CD14-positive monocyte (primary cell): ENCODE measurements at regions not wholly inside any gene's neighbourhood (a gene's known extent, or its start where the extent isn't known, plus 50 kb on each side); places are given as distances from the start of the nearest gene placed in this dataset.

Experiments used
- DNase-seq, 3 donors: peaks; one replicate each; pipeline ENCODE4 v3.0.0-alpha.2; 2011 to 2022
- H2AFZ ChIP-seq: 2 replicates; pipeline ENCODE4 v1.6.0; 2012; ENCODE audit warnings: mild to moderate bottlenecking, low read depth, low read length, inconsistent platforms; ENCODE audit not compliant: insufficient read depth, poor library complexity, severe bottlenecking
- H3K27ac ChIP-seq, 2 donors: 1 replicate in 1 of 2; 2 replicates in 1 of 2; pipeline ENCODE4 v1.5.1; 2012 to 2013; ENCODE audit warnings: low read length in 2 of 2, control low read depth in 1 of 2, inconsistent platforms in 1 of 2, low read depth in 1 of 2, mild to moderate bottlenecking in 1 of 2
- H3K27me3 ChIP-seq, 2 donors: one replicate each; pipeline versions ENCODE4 v1.6.0 to v1.6.1; 2011 to 2013; ENCODE audit warnings: low read length in 2 of 2; ENCODE audit not compliant: control insufficient read depth in 2 of 2, insufficient read depth in 2 of 2
- H3K36me3 ChIP-seq, 2 donors: replicated peaks in 1 of 2; 1 replicate in 1 of 2; 2 replicates in 1 of 2; pipeline versions ENCODE4 v1.5.1 to v1.6.1; 2012 to 2013; ENCODE audit warnings: low read length in 2 of 2, control low read depth in 1 of 2, inconsistent platforms in 1 of 2, mild to moderate bottlenecking in 1 of 2; ENCODE audit not compliant: insufficient read depth in 2 of 2, control insufficient read depth in 1 of 2
- H3K4me1 ChIP-seq, 2 donors: 1 replicate in 1 of 2; 2 replicates in 1 of 2; pipeline versions ENCODE4 v1.5.1 to v1.6.1; 2012 to 2013; ENCODE audit warnings: low read length in 2 of 2, control low read depth in 1 of 2, inconsistent platforms in 1 of 2, mild to moderate bottlenecking in 1 of 2, moderate library complexity in 1 of 2; ENCODE audit not compliant: insufficient read depth in 2 of 2, control insufficient read depth in 1 of 2
- H3K4me2 ChIP-seq: replicated peaks from 2 replicates; pipeline ENCODE3; 2012; ENCODE audit warnings: low read length, moderate library complexity, mild to moderate bottlenecking; ENCODE audit not compliant: poor library complexity, severe bottlenecking; ENCODE audit errors: extremely low read depth
- H3K4me3 ChIP-seq, 3 experiments: fragments of 200-600 bp in 1 of 3; sonication (generic) in 1 of 3; replicated peaks in 1 of 3; 1 replicate in 2 of 3; 2 replicates in 1 of 3; pipeline ENCODE4 v1.5.1; 2011 to 2013; ENCODE audit warnings: low read length in 3 of 3, mild to moderate bottlenecking in 3 of 3, control low read depth in 2 of 3, low read depth in 2 of 3, inconsistent platforms in 1 of 3, moderate library complexity in 1 of 3
- H3K79me2 ChIP-seq: 2 replicates; pipeline ENCODE4 v1.6.0; 2012; ENCODE audit warnings: mild to moderate bottlenecking, control low read depth, inconsistent platforms, low read length, moderate library complexity; ENCODE audit not compliant: insufficient read depth
- H3K9ac ChIP-seq: 2 replicates; pipeline ENCODE4 v1.6.0; 2017; ENCODE audit warnings: low read length, mild to moderate bottlenecking; ENCODE audit not compliant: insufficient read depth, poor library complexity, severe bottlenecking
- H3K9me3 ChIP-seq, 2 donors: replicated peaks in 1 of 2; 1 replicate in 1 of 2; 2 replicates in 1 of 2; pipeline versions ENCODE4 v1.5.1 to v1.6.1; 2012 to 2013; ENCODE audit warnings: low read length in 2 of 2, control low read depth in 1 of 2; ENCODE audit not compliant: control insufficient read depth in 1 of 2, insufficient read depth in 1 of 2
- H4K20me1 ChIP-seq: 2 replicates; pipeline ENCODE4 v1.6.0; 2012; ENCODE audit warnings: mild to moderate bottlenecking, low read length, control low read depth, moderate library complexity; ENCODE audit not compliant: insufficient read depth
- H3K27ac Mint-ChIP-seq, 7 donors: one replicate each; pipeline ENCODE4 v1.8.0; 2020; ENCODE audit warnings: mild to moderate bottlenecking in 7 of 7, mixed read lengths in 7 of 7, moderate library complexity in 6 of 7, inconsistent platforms in 2 of 7
- H3K27me3 Mint-ChIP-seq, 3 donors: one replicate each; pipeline ENCODE4 v1.8.0; 2021 to 2022; ENCODE audit warnings: low read depth in 3 of 3, mild to moderate bottlenecking in 3 of 3, mixed read lengths in 3 of 3, moderate library complexity in 3 of 3, inconsistent platforms in 1 of 3
- H3K36me3 Mint-ChIP-seq, 2 donors: one replicate each; pipeline ENCODE4 v1.8.0; 2020; ENCODE audit warnings: mixed read lengths in 2 of 2, inconsistent platforms in 1 of 2, mild to moderate bottlenecking in 1 of 2
- H3K4me1 Mint-ChIP-seq: one replicate; pipeline ENCODE4 v1.8.0; 2020; ENCODE audit warnings: mild to moderate bottlenecking, mixed read lengths
- H3K4me3 Mint-ChIP-seq, 2 donors: one replicate each; pipeline ENCODE4 v1.8.0; 2020; ENCODE audit warnings: mild to moderate bottlenecking in 2 of 2, mixed read lengths in 2 of 2, moderate library complexity in 1 of 2
- H3K9me3 Mint-ChIP-seq, 7 donors: one replicate each; pipeline ENCODE4 v1.8.0; 2020 to 2022; ENCODE audit warnings: mixed read lengths in 7 of 7, mild to moderate bottlenecking in 6 of 7, moderate library complexity in 6 of 7, inconsistent platforms in 2 of 7
- WGBS: methylation state at CpG from one replicate; pipeline ENCODE4 v1.1.5; 2013; ENCODE audit warnings: missing lambda C conversion rate; ENCODE audit not compliant: insufficient coverage; 5-methylcytosine and 5-hydroxymethylcytosine counted together
- intact Hi-C, 2 donors: fragments of 100-400 bp; cut with micrococcal nuclease; formaldehyde crosslinking; loops; one replicate each; pipeline versions ENCODE4 v1.15.0 to v1.15.1; 2023
- TF ChIP-seq, protein P1 (sequence below): fragments of 200-600 bp; IDR thresholded peaks from one replicate; pipeline ENCODE4 v1.8.0; 2022; ENCODE audit warnings: antibody characterized with exemption, mild to moderate bottlenecking

DNA sequence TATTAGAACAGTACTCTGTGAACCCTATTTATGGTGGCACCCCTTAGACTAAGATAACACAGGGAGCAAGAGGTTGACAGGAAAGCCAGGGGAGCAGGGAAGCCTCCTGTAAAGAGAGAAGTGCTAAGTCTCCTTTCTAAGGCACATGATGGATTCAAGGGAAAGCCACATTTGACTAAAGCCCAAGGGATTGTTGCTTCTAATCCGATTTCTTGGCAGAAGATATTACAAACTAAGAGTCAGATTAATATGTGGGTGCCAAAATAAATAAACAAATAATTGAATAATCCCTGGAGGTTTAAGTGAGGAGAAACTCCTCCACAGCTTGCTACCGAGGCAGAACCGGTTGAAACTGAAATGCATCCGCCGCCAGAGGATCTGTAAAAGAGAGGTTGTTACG, 333.2 kb downstream of the SOX11 start:
- Histone ChIP-seq H3K79me2 (no peaks in the 10 kb centered on the region), H3K36me3 (no peaks in the 10 kb centered on the region), H4K20me1 (no peaks in the 10 kb centered on the region), H3K9ac (no peak overlapping the region), H2AFZ (no peak overlapping the region), H3K9me3 (peaks cover 0 to 12% of the 10 kb centered on the region in 2 donors), H3K4me1 (no peaks in the 10 kb centered on the region), H3K27me3 (no peaks in the 10 kb centered on the region), H3K4me3 (no peak overlapping the region), H3K27ac (no peak overlapping the region), H3K4me2 (no peak overlapping the region)
- intact Hi-C loops: no loop called here
- Mint-ChIP-seq H3K4me3 (no peak overlapping the region), H3K27me3 (peaks cover 0 to 3% (median 0%) of the 10 kb centered on the region in 3 donors), H3K4me1 (no peaks in the 10 kb centered on the region), H3K27ac (no peak overlapping the region), H3K9me3 (peaks cover 0 to 12% (median 2%) of the 10 kb centered on the region in 7 donors), H3K36me3 (no peaks in the 10 kb centered on the region)
- no peak for DNase-seq
- 86% methylated on average over 1 of the region's 6 CpGs for WGBS
- TF ChIP-seq, protein P1, sequence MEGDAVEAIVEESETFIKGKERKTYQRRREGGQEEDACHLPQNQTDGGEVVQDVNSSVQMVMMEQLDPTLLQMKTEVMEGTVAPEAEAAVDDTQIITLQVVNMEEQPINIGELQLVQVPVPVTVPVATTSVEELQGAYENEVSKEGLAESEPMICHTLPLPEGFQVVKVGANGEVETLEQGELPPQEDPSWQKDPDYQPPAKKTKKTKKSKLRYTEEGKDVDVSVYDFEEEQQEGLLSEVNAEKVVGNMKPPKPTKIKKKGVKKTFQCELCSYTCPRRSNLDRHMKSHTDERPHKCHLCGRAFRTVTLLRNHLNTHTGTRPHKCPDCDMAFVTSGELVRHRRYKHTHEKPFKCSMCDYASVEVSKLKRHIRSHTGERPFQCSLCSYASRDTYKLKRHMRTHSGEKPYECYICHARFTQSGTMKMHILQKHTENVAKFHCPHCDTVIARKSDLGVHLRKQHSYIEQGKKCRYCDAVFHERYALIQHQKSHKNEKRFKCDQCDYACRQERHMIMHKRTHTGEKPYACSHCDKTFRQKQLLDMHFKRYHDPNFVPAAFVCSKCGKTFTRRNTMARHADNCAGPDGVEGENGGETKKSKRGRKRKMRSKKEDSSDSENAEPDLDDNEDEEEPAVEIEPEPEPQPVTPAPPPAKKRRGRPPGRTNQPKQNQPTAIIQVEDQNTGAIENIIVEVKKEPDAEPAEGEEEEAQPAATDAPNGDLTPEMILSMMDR: no peak

DNA sequence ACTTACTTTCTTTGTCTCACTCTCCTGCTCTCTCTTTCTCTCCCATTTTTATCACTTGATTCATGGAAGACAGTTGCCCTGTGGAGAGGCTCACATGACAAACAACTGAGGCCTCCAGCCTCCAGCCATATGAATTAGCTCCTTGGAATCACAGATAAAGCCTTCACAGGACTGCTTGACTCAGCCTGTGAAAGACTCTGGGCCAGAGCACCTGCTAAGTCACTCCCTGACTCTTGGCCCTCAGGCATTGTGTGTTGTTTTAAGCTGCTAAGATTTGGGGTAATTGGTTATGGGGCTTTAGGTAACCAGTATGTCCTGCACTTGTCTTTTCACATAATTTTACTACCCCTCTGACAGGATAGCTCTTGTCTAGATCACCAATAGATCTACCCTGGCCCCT, 334.9 kb downstream of the SOX11 start:
- no peak overlapping the region for H3K4me2 ChIP-seq
- Mint-ChIP-seq H3K27ac (no peak overlapping the region), H3K4me3 (no peak overlapping the region), H3K4me1 (no peaks in the 10 kb centered on the region), H3K36me3 (no peaks in the 10 kb centered on the region), H3K9me3 (peaks cover 0 to 11% (median 2%) of the 10 kb centered on the region in 7 donors), H3K27me3 (peaks cover 0 to 3% (median 0%) of the 10 kb centered on the region in 3 donors)
- TF ChIP-seq, protein P1: no peak
- no peak overlapping the region for H3K27ac ChIP-seq
- H3K4me1 ChIP-seq: no peaks in the 10 kb centered on the region
- no peak overlapping the region for H2AFZ ChIP-seq
- intact Hi-C loops: no loop called here
- no peaks in the 10 kb centered on the region for H3K79me2 ChIP-seq
- DNase-seq: no peak
- peaks cover 0 to 10% of the 10 kb centered on the region in 2 donors for H3K9me3 ChIP-seq
- no peaks in the 10 kb centered on the region for H3K27me3 ChIP-seq
- no peak overlapping the region for H3K4me3 ChIP-seq
- H3K9ac ChIP-seq: no peak overlapping the region
- H3K36me3 ChIP-seq: no peaks in the 10 kb centered on the region
- no peaks in the 10 kb centered on the region for H4K20me1 ChIP-seq
